H54 (cell line): ENCODE measurements at regions not wholly inside any gene's neighbourhood (a gene's known extent, or its start where the extent isn't known, plus 50 kb on each side); places are given as distances from the start of the nearest gene placed in this dataset.
A peak's percentile ranks its signal among the peaks of the same experiment; 100 is the strongest.

ENCODE experiments used
- DNase-seq: peaks from one replicate; pipeline ENCODE4 v3.0.0; 2011; ENCODE audit warnings: low spot score, mixed read lengths; ENCODE audit not compliant: insufficient read length
- FAIRE-seq: peaks from 3 replicates; lab custom pipeline; 2011; peaks lifted over from hg19 to GRCh38; lab: Jason Lieb, UNC
- POLR2A ChIP-seq: IDR thresholded peaks from 2 replicates; pipeline ENCODE4 v1.6.1; 2011; ENCODE audit warnings: low read depth, mild to moderate bottlenecking, low read length

DNA sequence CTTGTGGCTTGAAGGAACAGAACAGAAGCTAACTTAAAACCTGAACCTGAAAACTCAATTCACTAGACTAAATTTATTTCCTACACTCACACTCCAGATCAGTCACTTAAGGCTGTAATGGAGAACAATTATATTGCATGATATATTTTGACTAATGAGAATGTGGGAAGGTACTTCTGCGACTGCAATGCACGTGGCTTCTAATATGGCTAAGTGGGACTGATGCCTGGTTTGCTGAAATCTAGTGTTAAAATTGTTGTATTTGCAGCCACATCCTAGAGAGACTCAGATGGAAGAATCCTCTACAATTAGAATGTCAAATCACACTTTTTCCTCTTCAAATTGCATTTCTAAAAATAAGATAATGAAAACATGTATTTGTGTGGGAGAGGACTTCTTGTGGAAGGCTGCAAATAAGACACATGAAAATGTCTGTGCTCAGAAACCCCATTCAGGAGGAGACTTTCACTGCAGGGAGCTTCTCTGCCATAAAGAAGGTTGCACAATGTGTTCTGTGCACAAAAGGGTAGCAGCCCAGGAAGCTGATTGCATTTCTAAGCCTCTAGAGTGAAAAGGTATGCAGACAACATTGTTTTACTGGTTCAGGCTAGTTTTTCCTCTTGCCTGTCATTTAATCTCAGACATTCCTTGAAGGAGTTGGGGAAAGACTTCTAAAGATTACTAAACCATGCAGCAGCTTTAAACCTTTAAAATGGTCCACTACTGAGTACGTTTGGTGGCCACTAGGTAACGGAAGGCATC lies 224.3 kb downstream of the NEDD1 start:
- TF ChIP-seq POLR2A, result no peak
- no peak for DNase-seq

DNA sequence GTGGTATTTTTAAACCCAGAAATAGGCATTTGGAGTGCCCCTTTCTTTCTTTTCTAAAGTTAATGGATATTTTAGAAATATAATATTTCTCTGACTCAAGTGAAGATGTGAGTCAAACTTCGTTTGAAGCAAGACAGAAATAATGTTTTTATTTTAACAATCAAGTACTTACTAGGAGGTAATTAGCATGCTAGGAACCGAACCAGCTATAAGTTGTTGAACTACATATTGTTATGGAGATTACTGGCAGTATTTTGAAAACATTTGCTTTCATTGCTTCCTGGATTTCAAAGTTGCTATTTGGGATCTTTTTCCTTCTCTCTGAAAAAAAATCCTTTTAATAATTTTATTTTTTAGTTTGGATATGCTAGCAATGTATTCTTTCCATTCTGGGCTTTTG lies 225.2 kb downstream of the NEDD1 start:
- DNase-seq (no peak), FAIRE-seq (no peak)
- TF ChIP-seq POLR2A, result no peak

More for the DNA sequence above, 224.3 kb downstream of the NEDD1 start:
- no peak for FAIRE-seq

DNA sequence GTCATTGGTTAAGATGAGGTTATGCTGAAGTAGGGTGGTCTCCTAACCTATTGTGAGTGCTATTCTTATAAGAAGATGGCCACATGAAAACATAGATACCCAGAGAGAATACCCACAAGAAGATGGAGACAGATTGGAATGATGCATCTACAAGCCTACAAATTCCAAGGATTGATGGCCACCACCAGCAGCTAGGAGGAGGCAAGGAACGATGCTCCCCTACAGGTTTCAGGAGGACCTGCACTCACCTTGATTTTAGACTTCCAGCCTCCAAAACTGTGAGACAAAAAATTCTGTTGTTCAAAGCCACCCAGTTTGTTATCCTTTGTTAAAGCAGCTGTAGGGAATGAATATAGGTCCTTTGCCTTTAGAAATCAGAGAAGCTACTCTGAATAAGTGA lies 227.4 kb downstream of the NEDD1 start:
- TF ChIP-seq POLR2A, result no peak
- FAIRE-seq (no peak), DNase-seq (no peak)

DNA sequence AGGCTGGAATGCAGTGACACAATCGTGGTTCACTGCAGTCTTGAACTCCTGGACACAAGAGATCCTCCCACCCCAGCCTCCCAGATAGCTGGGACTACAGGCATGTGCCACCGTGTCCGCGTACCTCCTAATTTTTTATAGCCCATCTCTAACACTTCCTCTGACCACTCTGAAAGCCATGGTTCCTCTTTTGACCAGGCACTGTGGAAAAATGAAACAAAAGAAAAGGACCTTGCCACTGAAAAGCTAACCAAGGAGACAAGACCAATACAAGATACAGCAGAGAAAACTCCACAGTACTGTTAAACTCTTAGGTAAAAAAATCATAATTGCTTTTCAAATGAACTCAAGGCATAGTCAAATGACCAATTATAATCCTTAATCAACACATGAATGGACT lies 233.3 kb downstream of the NEDD1 start:
- TF ChIP-seq POLR2A, result no peak
- FAIRE-seq (no peak), DNase-seq (no peak)

DNA sequence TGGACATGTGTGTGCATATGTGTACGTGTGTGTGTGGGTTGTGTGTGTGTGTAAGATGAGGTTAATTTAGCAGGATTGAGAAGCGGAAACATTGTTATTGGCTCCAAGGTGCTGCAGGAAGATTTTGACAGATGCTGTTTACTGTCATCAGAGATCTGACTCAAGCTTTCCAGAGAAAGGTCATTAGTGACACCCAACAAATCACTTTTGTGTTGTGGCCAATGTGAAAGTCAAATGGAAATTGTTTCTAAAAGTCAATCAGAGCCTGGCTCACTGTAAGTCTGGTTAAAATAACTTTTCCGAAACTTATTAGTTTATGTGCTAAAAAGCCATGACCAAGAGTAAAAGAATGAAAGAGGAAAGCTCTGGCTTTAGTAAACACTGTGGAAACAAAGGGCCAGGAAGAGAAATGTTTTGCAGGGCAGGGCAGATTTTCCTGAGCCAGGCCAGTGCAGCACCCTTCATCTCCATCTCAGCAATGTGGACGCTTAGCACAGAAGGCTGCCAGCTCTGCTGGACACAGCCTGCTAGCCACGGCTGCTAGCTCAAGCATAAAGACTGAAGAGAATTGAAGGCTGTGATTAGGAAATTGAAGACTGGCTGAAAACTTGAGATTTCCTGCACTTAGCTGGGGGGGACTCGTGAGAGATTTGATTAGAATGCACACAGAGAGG lies 235.8 kb downstream of the NEDD1 start:
- DNase-seq (no peak), FAIRE-seq (no peak)
- TF ChIP-seq POLR2A, result no peak

DNA sequence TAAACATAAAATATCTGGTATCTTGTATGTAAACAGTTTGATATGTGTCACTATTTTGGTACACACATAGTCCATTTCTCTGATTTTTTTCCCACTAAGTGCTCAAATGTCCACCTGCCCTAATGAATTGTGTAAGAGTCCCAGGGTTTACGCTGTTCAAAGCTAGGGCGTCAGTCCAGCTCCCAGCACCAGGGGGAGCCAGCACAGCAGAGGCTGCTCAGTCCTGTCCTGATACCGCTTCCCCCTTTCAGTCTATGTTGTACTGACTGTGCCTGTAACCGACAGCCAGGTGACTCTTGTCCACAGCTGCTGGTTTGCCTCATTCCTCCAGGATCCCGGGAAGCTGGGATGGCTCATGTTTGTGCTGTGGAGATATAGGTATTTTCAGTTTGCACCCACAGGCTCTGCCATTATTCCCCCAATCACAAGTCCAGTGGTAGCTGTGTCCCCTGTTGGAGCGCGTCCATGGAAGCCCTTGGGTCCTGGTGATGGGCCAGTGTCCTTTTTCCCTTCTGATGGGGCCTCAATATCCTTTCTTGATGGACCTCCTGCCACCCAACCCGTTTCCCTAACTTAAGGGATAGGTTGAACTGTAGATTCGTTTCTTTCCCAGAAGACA lies 242.0 kb downstream of the NEDD1 start:
- TF ChIP-seq POLR2A, result no peak
- FAIRE-seq, result peak; percentile 36
- peak; percentile 18 for DNase-seq

DNA sequence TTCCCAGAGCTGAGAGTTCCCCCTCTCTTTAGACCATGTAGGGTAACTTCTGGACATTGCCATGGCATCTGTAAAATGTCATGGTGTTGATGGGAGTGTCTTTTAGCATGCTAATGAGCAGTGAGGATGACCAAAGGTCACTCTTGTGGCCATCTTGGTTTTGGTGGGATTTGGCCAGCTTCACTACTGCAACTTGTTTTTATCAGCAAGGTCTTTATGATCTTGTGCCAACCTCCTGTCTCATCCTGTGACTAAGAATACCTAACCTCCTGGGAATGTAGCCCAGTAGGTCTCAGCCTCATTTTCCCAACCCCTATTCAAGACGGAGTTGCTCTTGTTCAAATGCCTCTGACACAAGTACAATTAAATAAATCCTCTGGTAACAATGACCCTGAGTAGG lies 244.4 kb downstream of the NEDD1 start:
- no peak for DNase-seq
- no peak for TF ChIP-seq POLR2A
- FAIRE-seq, result no peak

DNA sequence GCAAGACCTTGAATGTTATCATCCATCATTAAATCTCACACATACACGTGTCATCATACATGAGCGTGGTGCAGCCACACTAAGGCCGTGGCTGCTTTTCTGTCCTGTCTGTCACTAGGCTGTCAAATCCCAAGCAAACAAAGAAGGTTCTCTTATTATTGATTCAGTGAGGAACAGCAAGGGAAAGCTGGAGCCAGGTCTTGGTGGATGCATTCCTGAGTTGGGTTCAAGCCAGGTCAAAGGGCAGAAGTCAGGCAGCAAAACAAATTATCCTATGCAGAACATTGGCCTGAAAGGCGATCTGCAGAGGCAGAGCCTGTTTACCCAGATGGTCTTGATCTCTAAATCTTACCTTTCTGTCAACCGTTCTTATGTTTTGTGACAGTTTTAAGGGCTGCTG lies 252.3 kb downstream of the NEDD1 start:
- no peak for TF ChIP-seq POLR2A
- FAIRE-seq (no peak), DNase-seq (no peak)

DNA sequence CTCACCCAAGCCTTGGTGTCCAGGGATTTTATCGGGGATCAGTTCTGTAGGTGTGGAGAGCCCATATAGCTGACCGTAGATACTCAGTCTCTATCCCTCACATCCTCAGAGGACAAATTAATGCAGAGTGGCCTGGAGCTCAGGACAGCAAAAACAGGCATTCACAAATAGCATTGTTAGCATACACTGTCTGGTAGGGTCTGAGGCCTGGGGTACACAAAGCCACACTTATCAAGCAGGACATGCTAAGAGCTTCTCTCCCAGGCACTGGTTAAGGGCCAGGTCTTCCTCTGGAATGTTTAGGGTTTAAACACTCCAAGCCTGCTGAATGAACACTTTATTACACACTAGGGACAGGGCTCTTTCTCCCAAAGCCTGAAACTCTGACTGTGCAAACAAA lies 253.2 kb downstream of the NEDD1 start:
- FAIRE-seq (no peak), DNase-seq (no peak)
- TF ChIP-seq POLR2A, result no peak

DNA sequence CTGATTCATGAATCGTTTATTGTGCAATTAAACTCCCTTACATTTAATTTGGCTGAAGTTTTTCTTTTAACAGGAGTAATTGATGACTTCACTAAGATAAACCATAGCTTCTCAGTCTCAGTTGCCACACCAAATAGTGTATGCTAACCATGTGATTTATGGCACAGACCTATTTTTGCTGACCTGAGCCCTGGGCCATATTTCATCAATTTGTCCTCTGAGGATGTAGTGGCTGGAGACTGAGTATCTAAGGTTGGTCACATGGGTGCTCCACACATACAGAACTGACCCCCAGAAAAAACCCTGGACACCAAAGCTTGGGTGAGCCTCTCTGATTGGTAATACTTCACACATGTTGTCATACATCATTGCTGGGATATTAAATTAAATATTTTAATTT lies 255.1 kb downstream of the NEDD1 start:
- no peak for DNase-seq
- TF ChIP-seq POLR2A, result no peak
- no peak for FAIRE-seq

DNA sequence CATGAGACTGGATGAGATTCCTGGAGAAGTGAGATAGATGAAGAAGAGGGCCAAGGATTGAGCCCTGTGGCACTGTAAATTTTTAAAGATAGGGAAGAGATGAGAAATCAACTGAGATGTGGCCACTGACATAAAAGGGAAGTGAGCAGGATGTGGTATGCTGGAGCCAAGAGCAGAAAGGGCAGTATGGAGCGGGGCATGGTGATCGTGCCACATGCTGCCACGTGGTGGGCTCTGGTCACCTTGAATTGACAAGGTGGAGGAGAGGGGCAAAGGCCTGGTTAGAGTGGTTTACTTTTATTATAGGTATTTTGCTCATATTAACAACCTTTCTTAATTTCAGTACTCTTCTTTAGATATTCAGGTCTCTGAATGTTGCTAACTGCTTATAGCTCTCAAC lies 257.9 kb downstream of the NEDD1 start:
- TF ChIP-seq POLR2A, result no peak
- no peak for FAIRE-seq
- no peak for DNase-seq

DNA sequence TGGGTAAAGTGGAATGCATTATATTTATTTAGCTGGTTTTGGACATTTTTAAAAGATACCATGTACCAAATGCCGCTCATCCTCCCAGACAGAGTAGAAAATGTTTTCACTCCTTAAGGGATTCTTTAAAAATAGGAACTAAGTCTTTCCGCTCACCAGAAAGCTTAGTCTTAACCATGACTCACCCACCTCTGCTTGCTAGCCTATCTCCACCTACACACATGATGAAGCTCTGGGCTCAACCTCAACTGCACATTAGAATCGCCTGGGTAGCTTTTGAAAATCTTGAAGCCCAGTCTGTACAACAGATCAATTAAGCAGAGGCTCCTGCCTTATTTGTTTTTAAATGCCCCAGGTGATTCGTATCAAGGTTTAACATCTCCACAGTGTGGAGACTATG lies 260.5 kb downstream of the NEDD1 start:
- DNase-seq (no peak), FAIRE-seq (no peak)
- no peak for TF ChIP-seq POLR2A

DNA sequence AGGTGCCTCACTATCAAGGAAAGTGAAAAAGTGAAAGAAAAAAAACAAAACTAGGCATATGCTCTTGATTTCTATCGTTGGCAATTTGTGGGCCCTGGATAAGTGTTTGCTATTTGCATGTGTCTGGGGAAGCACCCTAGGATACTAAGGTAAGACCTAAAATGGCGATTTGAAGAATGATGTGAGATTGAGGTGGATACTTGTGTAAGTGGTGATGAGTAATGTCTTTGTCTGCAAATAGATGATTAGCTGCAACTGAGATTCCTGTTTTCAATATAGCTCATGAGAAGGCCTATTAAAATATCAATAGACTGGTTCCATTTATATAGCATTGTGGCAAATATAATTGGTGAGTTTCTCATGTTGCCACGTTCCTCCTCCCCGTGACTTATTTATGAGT lies 261.7 kb downstream of the NEDD1 start:
- no peak for TF ChIP-seq POLR2A
- no peak for FAIRE-seq

DNA sequence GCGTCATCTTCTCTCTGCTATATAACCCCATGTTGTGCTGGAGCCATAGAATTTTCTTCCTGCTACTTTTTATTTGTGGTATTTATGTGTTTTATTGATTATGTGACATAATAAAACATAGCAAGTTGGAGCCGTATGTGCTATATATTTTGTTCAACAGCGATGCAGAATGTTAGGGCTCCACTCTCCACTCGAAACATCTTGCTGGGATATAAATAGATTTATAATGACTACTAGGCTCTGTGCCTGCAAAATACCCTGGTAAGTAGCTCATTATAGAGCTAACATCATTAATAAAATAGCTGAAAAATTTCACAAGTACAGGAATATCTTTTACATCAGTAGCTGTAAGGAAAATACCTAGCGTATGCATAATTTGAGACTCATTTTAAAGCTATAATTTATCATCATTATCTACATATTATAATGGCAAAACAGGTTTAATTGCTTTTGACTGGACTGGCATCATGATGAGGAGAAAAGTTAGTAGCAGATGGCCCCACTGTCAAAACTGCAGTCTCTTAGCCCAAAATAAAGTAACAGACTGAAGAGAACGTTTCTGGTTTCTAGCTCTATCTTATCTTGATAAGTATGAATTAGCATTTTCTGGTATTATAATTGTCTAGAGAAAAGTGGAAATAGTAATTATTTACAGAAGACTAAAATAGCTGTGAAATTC lies 263.0 kb downstream of the NEDD1 start:
- DNase-seq, result no peak
- no peak for FAIRE-seq

More for the DNA sequence above, 261.7 kb downstream of the NEDD1 start:
- DNase-seq, result no peak

More for the DNA sequence above, 263.0 kb downstream of the NEDD1 start:
- TF ChIP-seq POLR2A, result no peak
